ENCODE measurements at regions not wholly inside any gene's neighbourhood (a gene's known extent, or its start where the extent isn't known, plus 50 kb on each side); places are given as distances from the start of the nearest gene placed in this dataset.

GRCh38 chr21:25459993-25460392 is 147.3 kb downstream of the MRPL39 start:
- no peaks in the 10 kb centered on the region for H3K79me2 ChIP-seq (ENCODE audit: insufficient read depth, low read length)
- H3K4me2 ChIP-seq (ENCODE audit: insufficient read depth, low read length), result no peak overlapping the region
- H3K9ac ChIP-seq (ENCODE audit: low read depth, low read length), result no peak overlapping the region
- DNase-seq (no peak), ATAC-seq (ENCODE audit: insufficient read depth, low read depth) (no peak)
- no peaks in the 10 kb centered on the region for H4K20me1 ChIP-seq (ENCODE audit: insufficient read depth, low read length)
- no peak overlapping the region for H3K4me3 ChIP-seq (ENCODE audit: low read depth in 1 of 2, low read length in 2 of 2)
- H3K27me3 ChIP-seq (ENCODE audit: insufficient read depth, low read length, poor library complexity), result no peaks in the 10 kb centered on the region
- no peaks in the 10 kb centered on the region for H3K9me3 ChIP-seq (ENCODE audit: insufficient read depth, low read length, severe bottlenecking)
- no peaks in the 10 kb centered on the region for H3K36me3 ChIP-seq (ENCODE audit: insufficient read depth, low read length)
- no peak overlapping the region for H3K27ac ChIP-seq (ENCODE audit: low read length)
- peaks cover 12% of the 10 kb centered on the region for H3K4me1 ChIP-seq (ENCODE audit: insufficient read depth, low read length)
- TF ChIP-seq EZH2 (IDR thresholded peaks at IDR 0.05; ENCODE audit: borderline replicate concordance, low read depth, low read length, severe bottlenecking), result no peak
- TF ChIP-seq, protein P1, sequence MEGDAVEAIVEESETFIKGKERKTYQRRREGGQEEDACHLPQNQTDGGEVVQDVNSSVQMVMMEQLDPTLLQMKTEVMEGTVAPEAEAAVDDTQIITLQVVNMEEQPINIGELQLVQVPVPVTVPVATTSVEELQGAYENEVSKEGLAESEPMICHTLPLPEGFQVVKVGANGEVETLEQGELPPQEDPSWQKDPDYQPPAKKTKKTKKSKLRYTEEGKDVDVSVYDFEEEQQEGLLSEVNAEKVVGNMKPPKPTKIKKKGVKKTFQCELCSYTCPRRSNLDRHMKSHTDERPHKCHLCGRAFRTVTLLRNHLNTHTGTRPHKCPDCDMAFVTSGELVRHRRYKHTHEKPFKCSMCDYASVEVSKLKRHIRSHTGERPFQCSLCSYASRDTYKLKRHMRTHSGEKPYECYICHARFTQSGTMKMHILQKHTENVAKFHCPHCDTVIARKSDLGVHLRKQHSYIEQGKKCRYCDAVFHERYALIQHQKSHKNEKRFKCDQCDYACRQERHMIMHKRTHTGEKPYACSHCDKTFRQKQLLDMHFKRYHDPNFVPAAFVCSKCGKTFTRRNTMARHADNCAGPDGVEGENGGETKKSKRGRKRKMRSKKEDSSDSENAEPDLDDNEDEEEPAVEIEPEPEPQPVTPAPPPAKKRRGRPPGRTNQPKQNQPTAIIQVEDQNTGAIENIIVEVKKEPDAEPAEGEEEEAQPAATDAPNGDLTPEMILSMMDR (IDR thresholded peaks at IDR 0.05; ENCODE audit: borderline replicate concordance, extremely low read depth, low read length, poor library complexity, severe bottlenecking), result no peak
- no peak overlapping the region for H2AFZ ChIP-seq (ENCODE audit: low read depth, low read length)

GRCh38 chr21:25459365-25459764 is 147.9 kb downstream of the MRPL39 start:
- peaks cover 12% of the 10 kb centered on the region for H3K4me1 ChIP-seq (ENCODE audit: insufficient read depth, low read length)
- H3K4me3 ChIP-seq (ENCODE audit: low read depth in 1 of 2, low read length in 2 of 2), result no peak overlapping the region
- no peak overlapping the region for H3K9ac ChIP-seq (ENCODE audit: low read depth, low read length)
- no peak overlapping the region for H3K27ac ChIP-seq (ENCODE audit: low read length)
- H2AFZ ChIP-seq (ENCODE audit: low read depth, low read length), result no peak overlapping the region; the same call in 1 of the 2 replicates
- no peaks in the 10 kb centered on the region for H3K27me3 ChIP-seq (ENCODE audit: insufficient read depth, low read length, poor library complexity)
- H3K36me3 ChIP-seq (ENCODE audit: insufficient read depth, low read length), result no peaks in the 10 kb centered on the region
- no peaks in the 10 kb centered on the region for H3K9me3 ChIP-seq (ENCODE audit: insufficient read depth, low read length, severe bottlenecking)
- TF ChIP-seq EZH2 (IDR thresholded peaks at IDR 0.05; ENCODE audit: borderline replicate concordance, low read depth, low read length, severe bottlenecking), result no peak
- TF ChIP-seq, protein P1 (IDR thresholded peaks at IDR 0.05; ENCODE audit: borderline replicate concordance, extremely low read depth, low read length, poor library complexity, severe bottlenecking), result no peak
- H3K4me2 ChIP-seq (ENCODE audit: insufficient read depth, low read length), result no peak overlapping the region
- ATAC-seq (ENCODE audit: insufficient read depth, low read depth), result no peak
- no peaks in the 10 kb centered on the region for H3K79me2 ChIP-seq (ENCODE audit: insufficient read depth, low read length)
- DNase-seq, result no peak
- no peaks in the 10 kb centered on the region for H4K20me1 ChIP-seq (ENCODE audit: insufficient read depth, low read length)

GRCh38 chr21:25458484-25458883 is 148.8 kb downstream of the MRPL39 start:
- Histone ChIP-seq H3K4me1 (ENCODE audit: insufficient read depth, low read length) (peaks cover 12% of the 10 kb centered on the region), H3K9ac (ENCODE audit: low read depth, low read length) (no peak overlapping the region), H3K4me3 (ENCODE audit: low read depth in 1 of 2, low read length in 2 of 2) (no peak overlapping the region), H2AFZ (ENCODE audit: low read depth, low read length) (no peak overlapping the region), H3K4me2 (ENCODE audit: insufficient read depth, low read length) (no peak overlapping the region), H4K20me1 (ENCODE audit: insufficient read depth, low read length) (no peaks in the 10 kb centered on the region), H3K9me3 (ENCODE audit: insufficient read depth, low read length, severe bottlenecking) (no peaks in the 10 kb centered on the region), H3K36me3 (ENCODE audit: insufficient read depth, low read length) (no peaks in the 10 kb centered on the region), H3K79me2 (ENCODE audit: insufficient read depth, low read length) (no peaks in the 10 kb centered on the region), H3K27ac (ENCODE audit: low read length) (no peak overlapping the region), H3K27me3 (ENCODE audit: insufficient read depth, low read length, poor library complexity) (no peaks in the 10 kb centered on the region)
- TF ChIP-seq, protein P1 (IDR thresholded peaks at IDR 0.05; ENCODE audit: borderline replicate concordance, extremely low read depth, low read length, poor library complexity, severe bottlenecking), result no peak
- TF ChIP-seq EZH2 (IDR thresholded peaks at IDR 0.05; ENCODE audit: borderline replicate concordance, low read depth, low read length, severe bottlenecking), result no peak
- no peak for DNase-seq
- no peak for ATAC-seq (ENCODE audit: insufficient read depth, low read depth)

- Histone ChIP-seq H3K79me2 (ENCODE audit: insufficient read depth, low read length) (no peaks in the 10 kb centered on the region), H3K27ac (ENCODE audit: low read length) (no peak overlapping the region), H2AFZ (ENCODE audit: low read depth, low read length) (no peak overlapping the region), H3K9me3 (ENCODE audit: insufficient read depth, low read length, severe bottlenecking) (no peaks in the 10 kb centered on the region), H3K4me1 (ENCODE audit: insufficient read depth, low read length) (peaks cover 12% of the 10 kb centered on the region), H3K27me3 (ENCODE audit: insufficient read depth, low read length, poor library complexity) (no peaks in the 10 kb centered on the region), H4K20me1 (ENCODE audit: insufficient read depth, low read length) (no peaks in the 10 kb centered on the region), H3K4me3 (ENCODE audit: low read depth in 1 of 2, low read length in 2 of 2) (no peak overlapping the region), H3K4me2 (ENCODE audit: insufficient read depth, low read length) (0 out of 2 replicates have a peak overlapping the region, but pooled peaks have one; percentile 58), H3K9ac (ENCODE audit: low read depth, low read length) (no peak overlapping the region), H3K36me3 (ENCODE audit: insufficient read depth, low read length) (no peaks in the 10 kb centered on the region)
- no peak for ATAC-seq (ENCODE audit: insufficient read depth, low read depth)
- DNase-seq, result no peak
- TF ChIP-seq, protein P1 (IDR thresholded peaks at IDR 0.05; ENCODE audit: borderline replicate concordance, extremely low read depth, low read length, poor library complexity, severe bottlenecking), result no peak
- no peak for TF ChIP-seq EZH2 (IDR thresholded peaks at IDR 0.05; ENCODE audit: borderline replicate concordance, low read depth, low read length, severe bottlenecking)
Observed at GRCh38 chr21:25457946-25458345, 149.3 kb downstream of the MRPL39 start.

Data from DND-41 (cell line).